ENCODE measurements at regions not wholly inside any gene's neighbourhood (a gene's known extent, or its start where the extent isn't known, plus 50 kb on each side); places are given as distances from the start of the nearest gene placed in this dataset.

- H3K36me3 Mint-ChIP-seq (ENCODE audit: low read depth): no peaks in the 10 kb centered on the region
- no peak overlapping the region for H3K27ac Mint-ChIP-seq
- H3K4me3 Mint-ChIP-seq: no peak overlapping the region
- H3K27me3 Mint-ChIP-seq: no peaks in the 10 kb centered on the region
- POLR2A ChIA-PET: no interaction called here
- DNase-seq (no peak), ATAC-seq (ENCODE audit: low read depth) (no peak)
- no peaks in the 10 kb centered on the region for H3K4me1 Mint-ChIP-seq
- TF ChIP-seq, protein P1, sequence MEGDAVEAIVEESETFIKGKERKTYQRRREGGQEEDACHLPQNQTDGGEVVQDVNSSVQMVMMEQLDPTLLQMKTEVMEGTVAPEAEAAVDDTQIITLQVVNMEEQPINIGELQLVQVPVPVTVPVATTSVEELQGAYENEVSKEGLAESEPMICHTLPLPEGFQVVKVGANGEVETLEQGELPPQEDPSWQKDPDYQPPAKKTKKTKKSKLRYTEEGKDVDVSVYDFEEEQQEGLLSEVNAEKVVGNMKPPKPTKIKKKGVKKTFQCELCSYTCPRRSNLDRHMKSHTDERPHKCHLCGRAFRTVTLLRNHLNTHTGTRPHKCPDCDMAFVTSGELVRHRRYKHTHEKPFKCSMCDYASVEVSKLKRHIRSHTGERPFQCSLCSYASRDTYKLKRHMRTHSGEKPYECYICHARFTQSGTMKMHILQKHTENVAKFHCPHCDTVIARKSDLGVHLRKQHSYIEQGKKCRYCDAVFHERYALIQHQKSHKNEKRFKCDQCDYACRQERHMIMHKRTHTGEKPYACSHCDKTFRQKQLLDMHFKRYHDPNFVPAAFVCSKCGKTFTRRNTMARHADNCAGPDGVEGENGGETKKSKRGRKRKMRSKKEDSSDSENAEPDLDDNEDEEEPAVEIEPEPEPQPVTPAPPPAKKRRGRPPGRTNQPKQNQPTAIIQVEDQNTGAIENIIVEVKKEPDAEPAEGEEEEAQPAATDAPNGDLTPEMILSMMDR (IDR thresholded peaks at IDR 0.05): no peak
- CTCF ChIA-PET: no interaction called here
- intact Hi-C loops (cut with micrococcal nuclease): no loop called here
- H3K9me3 Mint-ChIP-seq: peaks cover 10% of the 10 kb centered on the region
Observed at GRCh38 chr1:194445244-194445643, 1258.8 kb upstream of the B3GALT2 start.

DNA sequence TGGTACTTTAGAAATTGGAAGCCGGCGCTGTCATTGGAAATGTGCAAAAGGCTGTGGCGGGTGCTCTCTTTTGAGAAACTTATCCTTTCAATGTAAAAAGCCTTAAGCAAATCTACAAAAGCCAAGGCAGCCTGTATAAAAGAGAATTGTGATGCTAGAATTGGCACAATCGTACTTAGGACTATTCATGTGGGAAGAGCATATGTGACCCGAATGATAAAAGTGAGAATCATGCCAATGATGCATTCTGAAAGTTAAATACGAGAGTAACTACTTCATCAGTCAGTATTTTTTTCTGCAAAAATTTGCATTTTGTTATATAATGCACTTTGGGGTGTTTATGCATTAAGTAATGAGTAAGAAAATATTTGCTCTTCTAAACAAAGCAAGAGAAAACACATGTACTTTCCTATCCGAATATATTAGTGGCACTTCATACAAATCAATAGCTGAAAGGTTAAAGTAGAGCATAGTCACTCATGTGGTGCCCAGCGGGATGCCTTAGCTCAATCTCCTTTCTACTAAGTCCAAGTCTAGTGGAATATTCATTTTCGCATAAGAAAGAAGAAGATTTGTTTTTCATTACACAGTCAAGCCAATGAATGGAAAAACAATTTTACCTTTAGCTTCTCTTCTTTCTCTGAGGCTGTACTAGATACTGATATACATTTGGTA lies 1256.6 kb upstream of the B3GALT2 start:
- no peak overlapping the region for H3K4me3 Mint-ChIP-seq
- no peaks in the 10 kb centered on the region for H3K4me1 Mint-ChIP-seq
- no peak for DNase-seq
- no peak for ATAC-seq (ENCODE audit: low read depth)
- CTCF ChIA-PET: no interaction called here
- no peaks in the 10 kb centered on the region for H3K36me3 Mint-ChIP-seq (ENCODE audit: low read depth)
- no peaks in the 10 kb centered on the region for H3K27me3 Mint-ChIP-seq
- intact Hi-C loops (cut with micrococcal nuclease): no loop called here
- TF ChIP-seq, protein P1 (IDR thresholded peaks at IDR 0.05): no peak
- peaks cover 10% of the 10 kb centered on the region for H3K9me3 Mint-ChIP-seq
- POLR2A ChIA-PET: no interaction called here
- no peak overlapping the region for H3K27ac Mint-ChIP-seq

GRCh38 chr1:194437135-194437534 lies 1250.7 kb upstream of the B3GALT2 start:
- no peaks in the 10 kb centered on the region for H3K36me3 Mint-ChIP-seq (ENCODE audit: low read depth)
- POLR2A ChIA-PET: no interaction called here
- H3K4me3 Mint-ChIP-seq: no peak overlapping the region
- intact Hi-C loops (cut with micrococcal nuclease): no loop called here
- ATAC-seq (ENCODE audit: low read depth): no peak
- peaks cover 2% of the 10 kb centered on the region for H3K27me3 Mint-ChIP-seq
- peaks cover 10% of the 10 kb centered on the region for H3K9me3 Mint-ChIP-seq
- CTCF ChIA-PET: no interaction called here
- DNase-seq: no peak
- no peak overlapping the region for H3K27ac Mint-ChIP-seq
- TF ChIP-seq, protein P1 (IDR thresholded peaks at IDR 0.05): no peak
- H3K4me1 Mint-ChIP-seq: no peaks in the 10 kb centered on the region

DNA sequence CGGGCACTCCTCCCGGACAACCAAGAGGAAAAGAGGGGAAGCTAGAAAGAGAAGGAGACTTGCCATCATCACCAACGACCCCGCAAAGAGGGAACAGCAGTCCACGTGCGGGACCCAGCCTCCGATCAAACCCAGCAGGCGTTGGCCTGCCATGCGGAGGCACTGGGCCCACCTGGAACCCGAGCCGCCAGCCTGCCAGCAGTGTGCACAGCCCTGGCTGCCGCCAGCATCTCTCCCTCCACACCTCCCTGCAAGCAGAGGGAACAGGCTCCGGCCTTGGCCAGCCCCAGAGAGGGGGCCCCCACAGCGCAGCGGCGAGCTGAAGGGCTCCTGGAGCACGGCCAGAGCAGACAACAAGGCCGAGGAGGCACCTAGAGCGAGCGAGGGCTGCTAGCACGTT lies 1244.7 kb upstream of the B3GALT2 start:
- TF ChIP-seq, protein P1 (IDR thresholded peaks at IDR 0.05): no peak
- H3K4me3 Mint-ChIP-seq: no peak overlapping the region
- H3K27me3 Mint-ChIP-seq: no peaks in the 10 kb centered on the region
- ATAC-seq (ENCODE audit: low read depth): no peak
- DNase-seq: no peak
- CTCF ChIA-PET: no interaction called here
- no peaks in the 10 kb centered on the region for H3K36me3 Mint-ChIP-seq (ENCODE audit: low read depth)
- H3K27ac Mint-ChIP-seq: no peak overlapping the region
- no peaks in the 10 kb centered on the region for H3K4me1 Mint-ChIP-seq
- intact Hi-C loops (cut with micrococcal nuclease): no loop called here
- POLR2A ChIA-PET: no interaction called here
- peaks cover 5% of the 10 kb centered on the region for H3K9me3 Mint-ChIP-seq

DNA sequence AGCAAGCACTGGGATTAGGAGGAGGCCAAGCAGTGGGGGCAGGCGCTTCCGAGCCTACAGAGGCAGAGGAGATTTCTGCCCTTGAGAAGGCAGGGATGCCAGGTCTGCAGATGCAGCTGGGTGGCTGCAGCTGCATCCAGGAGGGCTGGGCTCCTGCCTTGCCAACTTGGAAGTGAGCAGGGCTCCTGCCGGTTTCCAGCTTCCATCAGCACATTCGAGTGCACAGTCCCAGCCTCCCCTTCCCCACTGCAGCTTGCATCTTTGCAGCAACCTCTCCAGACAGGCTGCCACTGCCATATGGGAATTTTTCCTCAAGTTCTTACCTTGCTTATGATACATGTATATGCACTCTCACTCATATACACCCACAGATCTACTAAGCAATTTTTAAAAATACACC lies 1234.3 kb upstream of the B3GALT2 start:
- ChIA-PET CTCF (no interaction called here), POLR2A (no interaction called here)
- DNase-seq (no peak), ATAC-seq (ENCODE audit: low read depth) (no peak)
- Mint-ChIP-seq H3K27me3 (no peaks in the 10 kb centered on the region), H3K27ac (no peak overlapping the region), H3K4me3 (no peak overlapping the region), H3K4me1 (no peaks in the 10 kb centered on the region), H3K36me3 (ENCODE audit: low read depth) (no peaks in the 10 kb centered on the region), H3K9me3 (peaks cover 9% of the 10 kb centered on the region)
- TF ChIP-seq, protein P1 (IDR thresholded peaks at IDR 0.05): no peak
- intact Hi-C loops (cut with micrococcal nuclease): no loop called here
